ENCODE measurements at regions not wholly inside any gene's neighbourhood (a gene's known extent, or its start where the extent isn't known, plus 50 kb on each side); places are given as distances from the start of the nearest gene placed in this dataset.

GRCh38 chr18:47594621-47595086 lies 335.8 kb downstream of the SMAD2 start:
- no peak for TF ChIP-seq CTCF (IDR thresholded peaks at IDR 0.05; ENCODE audit: insufficient read depth, low read depth, low read length)
- DNase-seq (ENCODE audit: low read depth), result no peak
- no peak overlapping the region for H3K4me3 ChIP-seq (ENCODE audit: low read depth, low read length)

- no peak for DNase-seq (ENCODE audit: low read depth)
- no peak for TF ChIP-seq CTCF (IDR thresholded peaks at IDR 0.05; ENCODE audit: insufficient read depth, low read depth, low read length)
- H3K4me3 ChIP-seq (ENCODE audit: low read depth, low read length), result no peak overlapping the region
These were observed 336.6 kb downstream of the SMAD2 start for GRCh38 chr18:47593744-47594472.

DNA sequence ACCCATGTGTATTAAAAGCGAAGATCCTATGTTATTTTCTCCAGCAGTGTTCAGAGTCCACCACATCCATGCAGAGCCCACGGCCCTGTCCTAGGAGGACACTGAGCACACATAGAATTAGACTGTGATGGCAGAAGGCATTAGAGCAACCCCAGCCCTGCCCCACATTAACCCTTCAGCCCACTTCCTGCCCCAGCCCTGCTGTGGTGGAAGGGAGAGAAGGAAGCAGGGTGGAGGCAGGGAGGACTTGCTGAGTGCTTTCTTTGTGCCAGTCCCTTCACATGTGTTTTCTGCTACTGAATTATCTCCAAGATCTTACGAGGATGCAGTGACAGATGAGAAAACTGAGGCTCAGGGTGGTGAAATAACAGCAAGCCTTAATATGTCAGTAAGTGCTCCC lies 339.0 kb downstream of the SMAD2 start:
- no peak for TF ChIP-seq CTCF (IDR thresholded peaks at IDR 0.05; ENCODE audit: insufficient read depth, low read depth, low read length)
- H3K4me3 ChIP-seq (ENCODE audit: low read depth, low read length), result no peak overlapping the region
- DNase-seq (ENCODE audit: low read depth), result no peak

DNA sequence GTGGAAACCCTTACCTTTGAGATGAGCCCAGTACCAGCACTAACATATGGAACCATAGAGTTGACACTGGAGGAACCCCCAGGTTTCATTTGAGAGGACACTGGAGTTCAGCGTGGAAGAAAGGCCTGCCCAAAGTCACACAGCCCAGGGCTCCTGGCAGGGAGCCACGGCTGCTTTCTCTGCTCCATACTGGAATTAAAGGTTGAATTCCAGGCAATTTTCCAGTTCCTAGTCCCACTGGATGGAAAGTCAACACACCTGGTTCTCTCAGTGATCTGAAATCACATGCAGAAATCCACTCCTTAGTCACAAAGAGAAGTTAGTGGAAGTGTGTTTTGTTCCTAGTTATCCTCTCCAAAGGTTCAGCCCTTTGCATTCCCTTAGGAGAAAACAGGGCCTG lies 336.1 kb upstream of the SKOR2 start:
- no peak for DNase-seq (ENCODE audit: low read depth)
- H3K4me3 ChIP-seq (ENCODE audit: low read depth, low read length), result no peak overlapping the region
- TF ChIP-seq CTCF (IDR thresholded peaks at IDR 0.05; ENCODE audit: insufficient read depth, low read depth, low read length), result no peak

- H3K4me3 ChIP-seq (ENCODE audit: low read depth, low read length), result no peak overlapping the region
- no peak for DNase-seq (ENCODE audit: low read depth)
- no peak for TF ChIP-seq CTCF (IDR thresholded peaks at IDR 0.05; ENCODE audit: insufficient read depth, low read depth, low read length)
These were observed 335.1 kb upstream of the SKOR2 start for GRCh38 chr18:47586418-47587070.

- TF ChIP-seq CTCF (IDR thresholded peaks at IDR 0.05; ENCODE audit: insufficient read depth, low read depth, low read length), result no peak
- H3K4me3 ChIP-seq (ENCODE audit: low read depth, low read length), result no peak overlapping the region
- DNase-seq (ENCODE audit: low read depth), result no peak
These were observed 334.5 kb upstream of the SKOR2 start for GRCh38 chr18:47585914-47586313.
